GM13977 (cell line): ENCODE measurements at regions not wholly inside any gene's neighbourhood (a gene's known extent, or its start where the extent isn't known, plus 50 kb on each side); places are given as distances from the start of the nearest gene placed in this dataset.
"Not testable (repeated sequence)": the region's sequence is repeated elsewhere in the genome, so short reads cannot be mapped to it uniquely, and the experiment has no call there.

ENCODE experiments used
- DNase-seq: peaks from one replicate; pipeline ENCODE4 v3.0.0; 2012; ENCODE audit warnings: low spot score
- in situ Hi-C: fragments of 300-500 bp; cut with MboI; formaldehyde crosslinking; loops from one replicate; pipeline ENCODE4 v1.12.0; 2022; ENCODE audit warnings: low sequenced_read_pairs, low pct_unique_long_range_greater_than_20kb, mixed read lengths, inconsistent platforms; ENCODE audit not compliant: unreplicated experiment
- TF ChIP-seq, protein P1 (sequence below): IDR thresholded peaks from 2 replicates; pipeline ENCODE4 v1.5.1; 2012; ENCODE audit warnings: mild to moderate bottlenecking, control low read depth; ENCODE audit not compliant: insufficient read depth; ENCODE audit errors: extremely low read depth, missing control alignments

DNA sequence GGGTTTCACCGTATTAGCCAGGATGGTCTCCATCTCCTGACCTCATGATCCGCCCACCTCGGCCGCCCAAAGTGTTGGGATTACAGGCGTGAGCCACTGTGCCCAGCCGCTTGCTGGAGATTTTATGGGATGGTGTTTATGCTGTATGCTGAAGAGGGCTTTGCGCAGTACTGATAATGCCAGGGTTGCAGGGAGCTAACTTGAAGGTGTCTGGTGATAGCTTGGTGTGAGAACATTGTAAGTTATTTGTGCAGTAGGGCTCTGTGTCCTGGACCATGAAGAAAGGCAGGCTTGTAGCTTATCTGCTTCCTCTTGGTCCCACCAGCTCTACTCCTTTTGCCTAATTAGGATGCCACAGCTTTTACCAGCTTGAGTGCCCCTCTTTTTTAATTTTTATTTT, 157.0 kb upstream of the DTNBP1 start:
- DNase-seq, result no peak
- TF ChIP-seq, protein P1, sequence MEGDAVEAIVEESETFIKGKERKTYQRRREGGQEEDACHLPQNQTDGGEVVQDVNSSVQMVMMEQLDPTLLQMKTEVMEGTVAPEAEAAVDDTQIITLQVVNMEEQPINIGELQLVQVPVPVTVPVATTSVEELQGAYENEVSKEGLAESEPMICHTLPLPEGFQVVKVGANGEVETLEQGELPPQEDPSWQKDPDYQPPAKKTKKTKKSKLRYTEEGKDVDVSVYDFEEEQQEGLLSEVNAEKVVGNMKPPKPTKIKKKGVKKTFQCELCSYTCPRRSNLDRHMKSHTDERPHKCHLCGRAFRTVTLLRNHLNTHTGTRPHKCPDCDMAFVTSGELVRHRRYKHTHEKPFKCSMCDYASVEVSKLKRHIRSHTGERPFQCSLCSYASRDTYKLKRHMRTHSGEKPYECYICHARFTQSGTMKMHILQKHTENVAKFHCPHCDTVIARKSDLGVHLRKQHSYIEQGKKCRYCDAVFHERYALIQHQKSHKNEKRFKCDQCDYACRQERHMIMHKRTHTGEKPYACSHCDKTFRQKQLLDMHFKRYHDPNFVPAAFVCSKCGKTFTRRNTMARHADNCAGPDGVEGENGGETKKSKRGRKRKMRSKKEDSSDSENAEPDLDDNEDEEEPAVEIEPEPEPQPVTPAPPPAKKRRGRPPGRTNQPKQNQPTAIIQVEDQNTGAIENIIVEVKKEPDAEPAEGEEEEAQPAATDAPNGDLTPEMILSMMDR, result no peak
- in situ Hi-C loops, result no loop called here

DNA sequence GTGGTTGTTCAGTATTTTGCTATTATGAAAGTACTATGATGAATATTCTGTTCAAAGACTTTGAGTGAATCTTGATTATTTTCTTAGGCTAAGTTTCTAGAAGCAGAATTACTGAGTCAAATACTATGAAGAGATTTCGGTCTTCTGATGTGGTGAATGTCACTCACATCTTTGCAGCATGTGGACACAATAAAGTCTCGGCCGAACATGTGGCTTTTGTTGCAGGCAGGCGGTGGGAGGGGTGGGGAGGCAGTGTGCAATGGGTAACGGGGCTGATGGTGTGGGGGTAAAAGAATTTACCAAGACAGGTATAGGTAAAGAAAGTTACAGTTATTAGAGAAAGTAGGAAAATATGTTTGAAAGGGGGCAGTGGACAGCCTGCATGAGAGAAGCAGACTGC, 156.4 kb upstream of the DTNBP1 start:
- in situ Hi-C loops, result no loop called here
- TF ChIP-seq, protein P1, result no peak
- DNase-seq, result no peak

DNA sequence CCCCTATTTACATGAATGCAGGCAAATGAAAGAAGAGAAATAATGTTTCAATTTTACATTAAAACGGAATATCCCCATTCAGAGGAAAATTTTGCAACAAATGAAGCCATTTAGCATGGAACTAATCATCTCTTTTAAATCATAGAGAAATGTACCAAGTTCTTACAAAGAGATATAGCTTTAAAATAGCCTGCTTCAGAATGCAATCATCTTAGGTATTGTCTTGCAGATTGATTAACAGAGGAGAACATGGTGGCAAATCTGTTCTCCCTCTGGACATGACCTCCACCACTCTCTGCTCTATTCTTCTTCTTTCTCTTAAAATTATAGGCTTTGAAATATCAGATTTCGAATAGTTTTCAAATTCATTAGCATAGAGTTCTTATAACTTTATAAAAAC, 155.7 kb upstream of the DTNBP1 start:
- in situ Hi-C loops, result no loop called here
- TF ChIP-seq, protein P1, result no peak
- DNase-seq, result no peak

DNA sequence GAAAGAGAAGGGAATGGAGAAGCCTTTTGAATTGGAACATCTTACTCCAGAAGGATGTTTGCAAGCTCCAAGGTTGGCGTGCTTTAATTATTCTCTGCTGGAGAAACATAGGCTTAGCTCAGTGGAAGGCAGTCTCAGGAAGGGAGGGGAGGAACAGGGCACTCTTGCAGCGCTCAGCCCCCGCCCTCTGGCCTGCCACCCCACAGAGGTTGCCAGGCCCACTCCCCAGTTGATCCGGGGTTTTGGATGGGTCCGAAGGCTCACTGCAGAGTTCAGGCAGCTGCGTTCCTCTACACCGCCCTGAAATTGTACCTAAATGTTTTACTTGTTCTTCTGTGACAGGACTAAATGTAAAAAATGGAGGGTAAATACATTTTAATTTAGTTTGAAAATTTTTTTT, 155.2 kb upstream of the DTNBP1 start:
- no peak for DNase-seq
- in situ Hi-C loops, result no loop called here
- TF ChIP-seq, protein P1, result no peak

DNA sequence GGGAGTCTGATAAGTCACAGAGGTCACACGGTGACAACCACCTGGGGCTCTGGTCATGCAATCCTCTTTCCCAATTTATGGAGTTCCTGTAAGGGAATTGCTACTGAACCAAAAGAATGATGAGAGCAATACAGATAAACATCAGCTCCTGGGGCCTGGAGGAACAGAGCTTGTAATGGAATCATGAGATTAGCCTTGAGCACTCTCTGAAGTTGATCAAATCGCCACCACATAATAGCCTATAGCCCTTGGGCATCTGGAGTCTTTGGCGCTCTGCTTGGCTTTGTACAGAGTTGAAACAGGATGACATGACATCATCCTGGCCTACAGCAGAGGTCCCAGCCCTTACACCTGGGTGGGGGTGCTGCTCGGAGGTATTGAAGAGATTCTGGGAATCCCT, 154.3 kb upstream of the DTNBP1 start:
- in situ Hi-C loops, result no loop called here
- TF ChIP-seq, protein P1, result no peak
- no peak for DNase-seq

DNA sequence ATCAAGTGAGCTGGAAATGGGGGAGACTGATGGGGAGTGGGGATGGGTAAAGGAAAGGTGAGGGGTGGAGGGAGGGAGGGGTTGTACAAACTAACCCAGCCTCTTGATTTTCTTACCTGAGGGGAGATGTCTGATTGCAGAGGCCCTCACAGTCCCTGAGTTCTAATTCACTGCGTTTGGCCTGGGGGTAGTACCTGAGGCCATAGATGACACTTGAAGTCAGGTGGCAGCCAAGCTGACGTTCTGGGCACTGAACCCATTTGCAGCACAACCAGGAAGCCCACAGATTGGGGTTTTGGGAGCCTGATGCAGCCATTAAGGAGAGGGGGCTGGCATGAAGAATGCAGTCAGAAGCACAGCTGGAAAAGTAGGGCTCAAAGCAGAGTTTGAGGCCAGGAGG, 153.8 kb upstream of the DTNBP1 start:
- TF ChIP-seq, protein P1, result no peak
- DNase-seq, result no peak
- in situ Hi-C loops, result no loop called here

DNA sequence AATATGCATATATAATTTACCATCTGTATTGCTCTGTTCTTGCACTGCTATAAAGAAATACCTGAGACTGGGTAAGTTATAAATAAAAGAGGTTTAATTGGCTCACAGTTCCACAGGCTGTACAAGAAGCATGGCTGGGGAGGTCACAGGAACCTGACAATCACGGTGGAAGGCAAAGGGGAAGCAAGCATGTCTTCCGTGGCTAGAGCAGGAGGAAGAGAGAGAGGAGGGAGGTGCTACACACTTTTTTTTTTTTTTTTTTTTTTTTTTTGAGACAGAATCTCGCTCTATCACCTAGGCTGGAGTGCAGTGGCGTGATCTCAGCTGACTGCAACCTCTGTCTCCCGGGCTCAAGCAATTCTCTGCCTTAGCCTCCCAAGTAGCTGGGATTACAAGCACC, 150.9 kb upstream of the DTNBP1 start:
- DNase-seq, in situ Hi-C loops: not testable (repeated sequence)
